ENCODE measurements at regions not wholly inside any gene's neighbourhood (a gene's known extent, or its start where the extent isn't known, plus 50 kb on each side); places are given as distances from the start of the nearest gene placed in this dataset.

DNA sequence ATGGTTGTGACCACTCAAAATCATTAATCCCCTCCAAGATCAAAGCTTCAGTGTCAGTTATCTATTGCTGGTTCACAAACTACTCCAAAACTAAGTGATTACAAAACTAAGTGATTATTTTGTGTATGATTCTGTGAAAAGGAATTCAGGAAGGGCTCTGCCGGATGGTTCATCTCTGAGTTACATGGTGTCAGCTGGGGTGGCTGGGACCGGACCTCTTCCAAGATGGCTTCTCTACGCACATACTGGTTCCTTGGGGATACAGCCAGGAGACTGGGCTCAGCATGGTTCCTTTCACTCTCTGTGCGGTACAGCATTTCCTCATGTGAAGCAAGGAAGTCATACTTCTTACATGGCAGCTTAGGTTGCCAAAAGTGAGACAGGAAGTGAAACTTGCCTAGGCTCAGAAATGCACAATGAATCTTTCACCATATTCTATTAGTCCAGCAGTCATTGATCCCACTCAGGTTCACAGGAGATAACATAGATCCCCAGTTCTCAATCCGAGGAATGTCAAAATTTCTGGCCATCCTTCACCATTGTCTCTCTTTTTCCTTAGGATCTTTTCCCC lies 97.9 kb upstream of the IRX6 start:
- no peak overlapping the region for H3K4me3 ChIP-seq (ENCODE audit: low read depth, low read length)
- TF ChIP-seq, protein P1, sequence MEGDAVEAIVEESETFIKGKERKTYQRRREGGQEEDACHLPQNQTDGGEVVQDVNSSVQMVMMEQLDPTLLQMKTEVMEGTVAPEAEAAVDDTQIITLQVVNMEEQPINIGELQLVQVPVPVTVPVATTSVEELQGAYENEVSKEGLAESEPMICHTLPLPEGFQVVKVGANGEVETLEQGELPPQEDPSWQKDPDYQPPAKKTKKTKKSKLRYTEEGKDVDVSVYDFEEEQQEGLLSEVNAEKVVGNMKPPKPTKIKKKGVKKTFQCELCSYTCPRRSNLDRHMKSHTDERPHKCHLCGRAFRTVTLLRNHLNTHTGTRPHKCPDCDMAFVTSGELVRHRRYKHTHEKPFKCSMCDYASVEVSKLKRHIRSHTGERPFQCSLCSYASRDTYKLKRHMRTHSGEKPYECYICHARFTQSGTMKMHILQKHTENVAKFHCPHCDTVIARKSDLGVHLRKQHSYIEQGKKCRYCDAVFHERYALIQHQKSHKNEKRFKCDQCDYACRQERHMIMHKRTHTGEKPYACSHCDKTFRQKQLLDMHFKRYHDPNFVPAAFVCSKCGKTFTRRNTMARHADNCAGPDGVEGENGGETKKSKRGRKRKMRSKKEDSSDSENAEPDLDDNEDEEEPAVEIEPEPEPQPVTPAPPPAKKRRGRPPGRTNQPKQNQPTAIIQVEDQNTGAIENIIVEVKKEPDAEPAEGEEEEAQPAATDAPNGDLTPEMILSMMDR (IDR thresholded peaks at IDR 0.05; ENCODE audit: control insufficient read depth, extremely low read depth, insufficient read depth) = no peak
- DNase-seq (ENCODE audit: low read depth) = no peak

DNA sequence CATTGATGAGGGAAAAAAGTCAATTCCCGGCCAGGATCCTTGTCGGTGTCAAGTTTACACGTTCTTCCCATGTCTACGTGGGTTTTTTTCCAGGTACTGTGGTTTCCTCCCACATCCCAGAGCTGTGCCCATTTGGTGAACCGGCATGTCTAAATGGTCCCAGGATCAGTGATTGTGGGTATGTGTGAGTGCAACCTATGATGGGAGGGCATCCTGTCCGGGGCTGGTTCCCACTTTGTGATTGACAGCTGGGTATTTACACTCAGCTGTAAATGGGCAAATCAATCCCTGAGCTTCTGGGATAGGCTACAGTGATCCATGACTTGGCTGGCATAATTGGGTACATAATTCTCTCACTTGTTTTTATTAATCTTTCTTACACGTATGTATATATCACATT lies 91.2 kb upstream of the IRX6 start:
- H3K4me3 ChIP-seq (ENCODE audit: low read depth, low read length) = no peak overlapping the region
- TF ChIP-seq, protein P1 (IDR thresholded peaks at IDR 0.05; ENCODE audit: control insufficient read depth, extremely low read depth, insufficient read depth) = no peak
- DNase-seq (ENCODE audit: low read depth) = no peak

DNA sequence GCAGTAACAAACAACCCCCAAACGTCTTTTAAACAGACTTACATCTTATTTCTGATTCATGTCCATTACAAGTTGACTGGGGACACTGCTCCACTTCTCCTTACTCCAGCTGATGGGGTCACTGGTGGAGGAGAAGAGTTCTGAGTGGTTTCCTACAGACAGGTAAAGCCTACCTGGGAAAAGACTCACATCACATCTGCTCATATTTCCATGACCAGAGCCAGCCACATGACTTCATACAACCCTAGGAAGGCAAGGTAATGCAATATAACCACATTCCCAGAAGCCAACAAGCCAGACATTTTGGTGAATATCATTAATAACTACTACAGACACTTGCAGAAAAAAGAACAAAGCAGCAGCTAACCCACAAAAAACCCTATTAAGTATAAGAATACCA lies 90.5 kb upstream of the IRX6 start:
- TF ChIP-seq, protein P1 (IDR thresholded peaks at IDR 0.05; ENCODE audit: control insufficient read depth, extremely low read depth, insufficient read depth) = no peak
- no peak overlapping the region for H3K4me3 ChIP-seq (ENCODE audit: low read depth, low read length)
- no peak for DNase-seq (ENCODE audit: low read depth)

DNA sequence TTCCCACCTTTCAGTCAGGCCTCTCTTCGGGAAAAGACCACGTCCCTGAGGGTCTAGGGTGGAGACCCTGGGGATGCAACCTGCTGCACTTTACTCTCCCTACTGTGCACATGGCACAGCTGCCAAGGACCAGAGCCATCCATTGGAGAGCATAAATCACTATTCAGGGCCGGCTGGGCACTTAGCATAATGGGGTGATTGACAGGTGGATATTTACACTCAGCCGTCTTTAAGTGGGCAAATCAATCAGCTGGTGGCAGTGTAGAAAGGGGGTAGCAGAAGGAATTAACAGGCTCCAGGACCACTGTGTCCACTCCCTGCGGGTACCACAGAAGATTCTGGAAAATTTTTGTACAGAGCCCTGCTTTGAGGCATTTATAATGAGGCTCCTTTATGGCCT lies 87.3 kb upstream of the IRX6 start:
- no peak overlapping the region for H3K4me3 ChIP-seq (ENCODE audit: low read depth, low read length)
- TF ChIP-seq, protein P1 (IDR thresholded peaks at IDR 0.05; ENCODE audit: control insufficient read depth, extremely low read depth, insufficient read depth) = no peak
- DNase-seq (ENCODE audit: low read depth) = no peak

DNA sequence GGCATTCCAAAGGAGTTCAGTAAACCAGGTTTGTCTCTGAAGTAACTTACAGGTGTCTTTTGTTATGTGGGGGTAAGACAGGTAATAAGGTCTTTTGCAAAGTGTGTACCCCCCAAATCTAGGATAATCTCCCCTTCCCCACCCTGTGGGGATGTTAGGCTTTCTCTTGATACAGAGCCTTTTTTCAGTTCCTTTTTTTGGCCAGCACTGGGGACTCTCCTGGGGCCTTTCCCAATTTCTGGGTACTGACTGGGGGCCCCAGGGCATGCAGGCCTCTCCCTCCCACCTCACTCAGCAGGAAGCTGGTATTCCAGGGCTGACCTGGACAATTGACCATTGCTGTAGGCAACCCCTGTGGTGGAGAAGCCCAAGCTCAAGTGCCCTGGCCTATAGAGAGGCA lies 84.3 kb upstream of the IRX6 start:
- TF ChIP-seq, protein P1 (IDR thresholded peaks at IDR 0.05; ENCODE audit: control insufficient read depth, extremely low read depth, insufficient read depth) = no peak
- no peak overlapping the region for H3K4me3 ChIP-seq (ENCODE audit: low read depth, low read length)
- DNase-seq (ENCODE audit: low read depth) = no peak

DNA sequence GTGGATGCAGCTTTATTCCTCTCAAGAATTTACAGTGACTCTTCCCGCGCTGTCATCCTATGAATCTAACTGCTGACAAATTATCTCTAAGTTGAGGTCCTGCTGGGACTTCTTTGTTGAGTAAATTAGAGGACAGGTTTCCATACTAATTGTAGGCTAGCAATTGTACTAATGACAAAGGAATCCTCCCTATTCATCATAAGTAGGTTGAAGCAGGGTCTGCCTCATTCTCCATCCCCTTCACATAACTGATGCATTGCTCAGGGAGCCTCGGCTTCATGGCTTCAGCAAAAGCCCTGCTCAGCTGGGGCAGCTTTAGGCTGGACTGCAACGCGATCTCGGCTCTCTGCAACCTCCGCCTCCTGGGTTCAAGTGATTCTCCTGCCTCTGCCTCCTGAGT lies 83.1 kb upstream of the IRX6 start:
- TF ChIP-seq, protein P1 (IDR thresholded peaks at IDR 0.05; ENCODE audit: control insufficient read depth, extremely low read depth, insufficient read depth) = no peak
- DNase-seq (ENCODE audit: low read depth) = no peak
- no peak overlapping the region for H3K4me3 ChIP-seq (ENCODE audit: low read depth, low read length)

DNA sequence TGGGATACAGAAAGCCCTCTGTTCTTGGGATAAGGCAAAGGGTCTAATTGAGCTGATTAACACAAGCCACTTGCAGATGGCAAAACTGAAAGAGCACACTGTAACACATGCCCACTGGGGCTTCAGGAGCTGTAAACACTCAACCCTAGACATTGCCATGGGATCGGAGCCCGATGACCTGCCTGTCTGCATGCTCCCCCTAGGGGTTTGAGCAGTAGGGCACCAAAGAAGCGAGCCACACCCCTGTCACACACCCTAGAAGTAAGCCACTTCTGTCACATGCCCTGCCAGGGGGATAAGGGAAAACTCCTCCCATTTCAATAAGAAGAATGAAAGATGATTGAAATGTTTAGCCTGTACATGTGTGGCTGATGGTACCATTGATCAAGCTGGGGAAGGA lies 81.3 kb upstream of the IRX6 start:
- no peak for DNase-seq (ENCODE audit: low read depth)
- TF ChIP-seq, protein P1 (IDR thresholded peaks at IDR 0.05; ENCODE audit: control insufficient read depth, extremely low read depth, insufficient read depth) = no peak

More for the DNA sequence above, 81.3 kb upstream of the IRX6 start:
- H3K4me3 ChIP-seq (ENCODE audit: low read depth, low read length) = no peak overlapping the region

Measured in LNCaP clone FGC (cell line).